ENCODE measurements at regions not wholly inside any gene's neighbourhood (a gene's known extent, or its start where the extent isn't known, plus 50 kb on each side); places are given as distances from the start of the nearest gene placed in this dataset.

DNA sequence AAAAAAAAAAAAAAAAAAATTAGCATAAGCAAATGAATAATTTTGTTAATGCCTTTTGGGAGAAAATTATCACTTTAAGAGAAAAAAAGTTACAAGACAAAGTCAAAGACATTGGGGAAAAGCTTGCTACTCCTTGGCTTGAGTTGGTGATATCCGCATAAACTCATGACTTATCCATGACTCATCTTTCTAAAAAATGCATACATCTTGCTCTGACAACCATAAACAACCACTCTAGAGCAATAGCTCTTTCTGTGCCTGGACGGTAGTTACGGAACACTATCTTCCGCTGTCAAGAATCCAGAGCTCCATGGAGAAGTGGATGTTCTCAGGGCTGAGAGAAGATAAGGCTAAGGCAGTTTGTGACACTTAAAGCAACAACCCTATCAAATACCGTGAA lies 281.1 kb upstream of the PFKP start:
- Histone ChIP-seq H3K4me3 (no peak overlapping the region), H3K36me3 (no peaks in the 10 kb centered on the region), H3K4me1 (no peaks in the 10 kb centered on the region), H3K9me3 (no peaks in the 10 kb centered on the region), H3K27ac (no peak overlapping the region), H3K27me3 (no peaks in the 10 kb centered on the region)
- TF ChIP-seq CTCF (IDR thresholded peaks at IDR 0.05): no peak
- intact Hi-C loops (cut with DNase I): no loop called here
- ATAC-seq: no peak
- DNase-seq: no peak

DNA sequence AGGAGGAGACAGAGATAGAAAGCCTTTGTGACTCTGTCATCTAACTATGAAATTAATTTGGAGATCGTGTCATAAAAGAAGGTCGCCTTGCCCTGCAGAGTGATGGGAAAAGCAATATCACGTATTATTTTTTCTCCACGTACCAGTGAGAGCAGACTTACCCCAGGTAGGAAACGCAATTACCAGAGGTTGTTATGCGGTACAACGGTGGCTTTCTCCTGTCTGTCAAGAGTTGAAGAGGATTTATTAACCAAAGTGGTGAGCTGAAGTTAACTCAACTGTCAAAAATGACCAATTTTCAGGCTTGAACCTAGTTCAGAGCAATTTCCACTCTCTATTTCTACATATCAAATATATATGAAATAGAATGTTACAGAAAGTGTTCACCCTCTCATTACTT lies 282.6 kb upstream of the PFKP start:
- H3K36me3 ChIP-seq: no peaks in the 10 kb centered on the region
- ATAC-seq: no peak
- no peaks in the 10 kb centered on the region for H3K27me3 ChIP-seq
- no peak for DNase-seq
- no peaks in the 10 kb centered on the region for H3K4me1 ChIP-seq
- no peak for TF ChIP-seq CTCF (IDR thresholded peaks at IDR 0.05)
- H3K9me3 ChIP-seq: no peaks in the 10 kb centered on the region
- H3K4me3 ChIP-seq: no peak overlapping the region
- no peak overlapping the region for H3K27ac ChIP-seq
- intact Hi-C loops (cut with DNase I): no loop called here

DNA sequence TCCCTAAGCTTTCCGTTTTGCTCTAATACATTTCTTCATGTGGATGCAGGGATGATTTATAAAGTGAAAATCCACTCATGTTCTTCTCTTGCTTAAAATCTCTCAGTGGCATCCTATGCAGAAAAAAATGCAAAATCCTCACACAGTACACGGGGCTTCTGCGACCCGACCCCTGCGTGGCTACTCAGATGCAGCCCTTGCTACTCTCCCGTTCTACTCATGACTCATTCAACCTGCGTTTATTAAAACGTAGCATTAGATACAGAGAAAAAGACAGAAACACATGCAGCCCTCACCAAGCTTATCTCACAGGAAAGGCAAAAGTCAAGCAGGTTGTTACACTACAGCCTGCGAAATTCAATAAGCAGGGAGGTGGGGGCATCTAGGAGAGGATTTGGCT lies 284.4 kb upstream of the PFKP start:
- Histone ChIP-seq H3K36me3 (no peaks in the 10 kb centered on the region), H3K4me3 (no peak overlapping the region), H3K9me3 (no peaks in the 10 kb centered on the region), H3K27me3 (no peaks in the 10 kb centered on the region), H3K27ac (no peak overlapping the region), H3K4me1 (no peaks in the 10 kb centered on the region)
- DNase-seq (no peak), ATAC-seq (no peak)
- intact Hi-C loops (cut with DNase I): no loop called here
- no peak for TF ChIP-seq CTCF (IDR thresholded peaks at IDR 0.05)

DNA sequence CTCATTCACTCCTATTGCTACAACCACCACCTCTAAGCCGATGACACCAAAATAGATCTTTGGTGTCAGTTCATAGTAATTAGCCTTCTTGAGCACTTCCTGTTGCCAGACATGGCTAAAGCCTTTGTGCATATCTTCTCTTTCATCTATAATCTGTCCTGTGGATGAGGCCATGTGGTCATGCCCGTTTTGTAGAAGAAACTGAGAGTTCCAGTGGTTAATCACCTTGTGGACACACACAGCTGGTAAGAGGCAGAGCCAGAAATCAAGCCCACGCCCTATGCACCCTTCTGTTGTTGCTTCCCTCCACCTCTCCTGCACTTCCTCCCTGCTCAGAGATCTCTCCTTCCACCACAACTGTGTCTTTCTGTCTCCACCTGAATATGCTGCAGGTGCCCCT lies 285.1 kb upstream of the PFKP start:
- no peak overlapping the region for H3K4me3 ChIP-seq
- no peaks in the 10 kb centered on the region for H3K36me3 ChIP-seq
- no peaks in the 10 kb centered on the region for H3K9me3 ChIP-seq
- intact Hi-C loops (cut with DNase I): no loop called here
- DNase-seq (no peak), ATAC-seq (no peak)
- H3K27me3 ChIP-seq: no peaks in the 10 kb centered on the region
- H3K4me1 ChIP-seq: no peaks in the 10 kb centered on the region
- no peak for TF ChIP-seq CTCF (IDR thresholded peaks at IDR 0.05)
- no peak overlapping the region for H3K27ac ChIP-seq

DNA sequence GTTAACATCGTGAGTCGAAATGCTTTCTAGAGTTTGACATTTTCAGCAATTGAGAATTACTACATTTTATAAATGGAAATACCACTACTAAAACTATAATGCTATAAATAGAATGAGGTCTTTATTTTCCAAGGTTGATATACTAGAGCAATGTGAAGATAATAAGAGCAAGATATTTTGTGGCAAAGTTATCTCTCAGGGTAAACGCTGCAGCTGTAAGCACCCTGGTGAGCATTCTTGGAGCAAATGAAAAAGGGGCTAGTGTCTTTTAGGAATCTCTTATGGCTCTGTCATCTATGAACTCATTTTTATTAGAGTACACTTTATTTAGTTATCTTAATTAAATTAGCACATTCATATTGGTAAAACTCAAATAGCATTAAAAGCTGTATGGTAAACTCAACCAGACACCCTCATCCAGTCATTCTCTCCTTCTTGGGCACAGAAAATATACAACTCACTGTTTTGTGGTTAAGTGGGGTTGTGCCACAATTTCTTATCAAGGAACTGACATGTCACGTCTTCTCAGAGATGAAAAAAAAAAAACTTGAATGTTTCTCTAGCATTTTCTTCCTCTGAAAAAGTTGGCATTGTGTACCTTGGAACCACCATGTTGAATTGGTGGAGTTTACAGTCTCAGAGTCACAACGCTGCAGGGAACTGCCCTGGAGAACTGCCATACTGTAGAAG lies 289.5 kb upstream of the PFKP start:
- Histone ChIP-seq H3K4me3 (no peak overlapping the region), H3K4me1 (no peaks in the 10 kb centered on the region), H3K9me3 (no peaks in the 10 kb centered on the region), H3K27ac (no peak overlapping the region), H3K27me3 (no peaks in the 10 kb centered on the region), H3K36me3 (no peaks in the 10 kb centered on the region)
- ATAC-seq: no peak
- DNase-seq: no peak
- no peak for TF ChIP-seq CTCF (IDR thresholded peaks at IDR 0.05)
- intact Hi-C loops (cut with DNase I): no loop called here

Measured in upper lobe of right lung (tissue), 1 donor.